ENCODE measurements at regions not wholly inside any gene's neighbourhood (a gene's known extent, or its start where the extent isn't known, plus 50 kb on each side); places are given as distances from the start of the nearest gene placed in this dataset.

DNA sequence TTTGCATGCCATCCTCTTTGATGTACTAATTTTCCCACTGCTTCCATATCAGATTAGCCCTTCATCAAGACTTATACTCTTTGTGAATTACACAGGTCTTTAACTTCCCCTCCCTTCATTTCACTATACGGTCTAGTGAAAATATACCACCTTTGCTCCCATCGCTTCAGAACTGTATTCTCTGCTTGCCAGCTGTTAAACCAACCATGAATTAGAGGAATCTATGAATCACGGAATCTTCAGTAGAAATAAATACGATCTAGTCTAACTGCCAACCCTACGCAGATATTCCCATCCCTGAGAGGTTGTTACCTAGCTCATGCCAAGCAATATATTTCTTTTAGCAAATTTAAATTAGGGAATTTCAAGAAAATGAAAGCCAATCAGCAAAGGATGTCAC, 177.8 kb upstream of the MPPED2 start:
- TF ChIP-seq POLR2A (IDR thresholded peaks at IDR 0.05; ENCODE audit: low read depth, low read length) (no peak), POLR2AphosphoS5 (IDR thresholded peaks at IDR 0.05; ENCODE audit: low read depth, low read length) (no peak), TAF1 (IDR thresholded peaks at IDR 0.05; ENCODE audit: low read depth, low read length) (no peak), POU2F2 (IDR thresholded peaks at IDR 0.05; ENCODE audit: low read depth, low read length) (no peak)
